HepG2 (cell line): ENCODE measurements at regions not wholly inside any gene's neighbourhood (a gene's known extent, or its start where the extent isn't known, plus 50 kb on each side); places are given as distances from the start of the nearest gene placed in this dataset.

ENCODE experiments used
- ATAC-seq: fragments of 200-7000 bp; cut with Tn5 transposase; 3 replicates; pipeline ENCODE4 v1.9.1; 2020; ENCODE audit warnings: mild to moderate bottlenecking, moderate library complexity
- BruUV-seq: library from RNA; stranded (reverse); fragments of 400-500 nt; replicated peaks from 2 replicates; lab custom pipeline; 2021; lab: Mats Ljungman, UMichigan
- CTCF ChIA-PET: fragments of 300-600 bp; formaldehyde crosslinking; extraction: SDS; loops from one replicate; lab custom pipeline; 2021; ENCODE audit warnings: low total read pairs, inconsistent platforms, low intra/inter-chr PET ratio; lab: Yijun Ruan, JAX
- POLR2A ChIA-PET: fragments of 350-600 bp; sonication (Branson Sonifier 250); formaldehyde crosslinking; loops from one replicate; lab custom pipeline; 2020; ENCODE audit warnings: antibody characterized with exemption, inconsistent platforms; lab: Yijun Ruan, JAX
- DNase-seq: peaks from one replicate; pipeline ENCODE4 v3.0.0-alpha.2; 2015; ENCODE audit warnings: low spot score
- FAIRE-seq: peaks from 3 replicates; lab custom pipeline; 2011; peaks lifted over from hg19 to GRCh38; lab: Jason Lieb, UNC
- H2AFZ ChIP-seq: one replicate; pipeline ENCODE4 v1.6.1; 2011; ENCODE audit warnings: low read length, inconsistent platforms
- H3K27ac ChIP-seq: fragments of 300-600 bp; 3 replicates; pipeline ENCODE4 v1.8.0; 2011; ENCODE audit warnings: mixed run types, mild to moderate bottlenecking, mixed read lengths, low read length, inconsistent platforms; ENCODE audit not compliant: insufficient read depth; ENCODE audit errors: extremely low read length
- H3K27me3 ChIP-seq, 2 experiments: fragments of 200-600 bp in 1 of 2; 2 replicates in 1 of 2; 3 replicates in 1 of 2; pipeline versions ENCODE4 v1.6.0 to v1.8.0; 2011; ENCODE audit warnings: low read length in 2 of 2, mild to moderate bottlenecking in 2 of 2, moderate library complexity in 2 of 2, inconsistent platforms in 1 of 2; ENCODE audit not compliant: insufficient read depth in 2 of 2, control insufficient read depth in 1 of 2
- H3K36me3 ChIP-seq, 2 experiments: fragments of 200-600 bp in 1 of 2; replicated peaks in 1 of 2; 2 replicates in 1 of 2; 3 replicates in 1 of 2; pipeline versions ENCODE4 v1.5.1 to v1.8.0; 2011; ENCODE audit warnings: low read length in 2 of 2, inconsistent platforms in 1 of 2; ENCODE audit not compliant: insufficient read depth in 2 of 2, control insufficient read depth in 1 of 2
- H3K4me1 ChIP-seq: 2 replicates; pipeline ENCODE4 v1.5.1; 2012; ENCODE audit warnings: low read length, inconsistent platforms; ENCODE audit not compliant: insufficient read depth
- H3K4me2 ChIP-seq: 2 replicates; pipeline ENCODE4 v1.6.0; 2011; ENCODE audit warnings: low read depth, low read length, inconsistent platforms
- H3K4me3 ChIP-seq, 3 experiments: fragments of 200-600 bp in 1 of 3; sonication (generic), shearing (Covaris generic) in 1 of 3; replicated peaks in 1 of 3; 2 replicates each; pipeline ENCODE4 v1.5.1; 2011 to 2016; ENCODE audit warnings: low read length in 3 of 3, inconsistent platforms in 2 of 3, low read depth in 2 of 3, mild to moderate bottlenecking in 2 of 3, control low read depth in 1 of 3, mixed read lengths in 1 of 3; ENCODE audit not compliant: insufficient read depth in 1 of 3
- H3K79me2 ChIP-seq: one replicate; pipeline ENCODE4 v1.6.1; 2011; ENCODE audit warnings: low read length, inconsistent platforms; ENCODE audit not compliant: insufficient read depth
- H3K9ac ChIP-seq: 2 replicates; pipeline ENCODE4 v1.6.0; 2011; ENCODE audit warnings: mild to moderate bottlenecking, low read depth, low read length, inconsistent platforms; ENCODE audit not compliant: insufficient read depth
- H3K9me3 ChIP-seq: 2 replicates; pipeline ENCODE4 v1.5.1; 2012; ENCODE audit warnings: mild to moderate bottlenecking, low read length
- H4K20me1 ChIP-seq: 2 replicates; pipeline ENCODE4 v1.6.0; 2011; ENCODE audit warnings: inconsistent platforms, mild to moderate bottlenecking, low read length, moderate library complexity; ENCODE audit not compliant: insufficient read depth
- CEBPB ChIP-seq: IDR thresholded peaks from 2 replicates; pipeline ENCODE4 v1.6.1; 2011; ENCODE audit warnings: low read depth, low read length, improper control_type of control experiment, borderline replicate concordance
- PHF20 ChIP-seq: sonication (generic); formaldehyde crosslinking; IDR thresholded peaks from 2 replicates; pipeline ENCODE4 v1.5.0; 2020; ENCODE audit warnings: mild to moderate bottlenecking, missing genetic modification reagents
- RAD21 ChIP-seq: fragments of 450-650 bp; formaldehyde crosslinking; IDR thresholded peaks from 2 replicates; pipeline ENCODE4 v1.5.0; 2020; ENCODE audit warnings: mild to moderate bottlenecking
- SAFB2 ChIP-seq: sonication (generic); formaldehyde crosslinking; IDR thresholded peaks from 2 replicates; pipeline ENCODE4 v1.5.1; 2020; ENCODE audit warnings: missing genetic modification reagents, low read depth, mild to moderate bottlenecking, borderline replicate concordance
- SKI ChIP-seq: fragments of 450-650 bp; IDR thresholded peaks from one replicate; pipeline ENCODE4 v1.6.1; 2018; ENCODE audit warnings: mild to moderate bottlenecking; ENCODE audit not compliant: partially characterized antibody
- TRIM24 ChIP-seq: sonication (generic); formaldehyde crosslinking; IDR thresholded peaks from 2 replicates; pipeline ENCODE4 v1.8.0; 2022; ENCODE audit warnings: mild to moderate bottlenecking, missing genetic modification reagents
- WIZ ChIP-seq: sonication (generic); formaldehyde crosslinking; IDR thresholded peaks from 2 replicates; pipeline ENCODE4 v1.5.1; 2020; ENCODE audit warnings: mild to moderate bottlenecking, missing genetic modification reagents
- ZFY ChIP-seq: sonication (generic); formaldehyde crosslinking; IDR thresholded peaks from 2 replicates; pipeline ENCODE4 v1.4.0; 2020; ENCODE audit warnings: missing genetic modification reagents
- ZNF143 ChIP-seq: sonication (generic); formaldehyde crosslinking; IDR thresholded peaks from 2 replicates; pipeline ENCODE4 v1.4.0; 2020; ENCODE audit warnings: missing genetic modification reagents
- ZNF33A ChIP-seq: sonication (generic); formaldehyde crosslinking; IDR thresholded peaks from 2 replicates; pipeline ENCODE4 v1.5.1; 2020; ENCODE audit warnings: missing genetic modification reagents, mild to moderate bottlenecking, moderate library complexity, borderline replicate concordance
- ZNF501 ChIP-seq: sonication (generic); formaldehyde crosslinking; IDR thresholded peaks from 2 replicates; pipeline ENCODE4 v1.5.1; 2020; ENCODE audit warnings: mild to moderate bottlenecking, moderate library complexity, missing genetic modification reagents
- ZNF557 ChIP-seq: sonication (generic); formaldehyde crosslinking; IDR thresholded peaks from 2 replicates; pipeline ENCODE4 v1.4.0; 2020; ENCODE audit warnings: missing genetic modification reagents
- ZNF629 ChIP-seq: sonication (generic); formaldehyde crosslinking; conservative IDR thresholded peaks from 2 replicates; pipeline ENCODE4 v1.5.0; 2020; ENCODE audit warnings: missing genetic modification reagents
- ZNF709 ChIP-seq: sonication (generic); formaldehyde crosslinking; IDR thresholded peaks from 2 replicates; pipeline ENCODE4 v1.5.0; 2020; ENCODE audit warnings: mild to moderate bottlenecking, missing genetic modification reagents
- ZNF841 ChIP-seq: sonication (generic); formaldehyde crosslinking; IDR thresholded peaks from 2 replicates; pipeline ENCODE4 v1.8.1; 2023; ENCODE audit warnings: missing genetic modification reagents, borderline replicate concordance
- ZSCAN9 ChIP-seq: IDR thresholded peaks from 2 replicates; pipeline ENCODE4 v1.6.1; 2016; ENCODE audit warnings: borderline replicate concordance
- WGBS: methylation state at CpG from one replicate; pipeline ENCODE4 v1.1.6; 2017; ENCODE audit warnings: low lambda C conversion rate; 5-methylcytosine and 5-hydroxymethylcytosine counted together
- in situ Hi-C: cut with HindIII; loops from 2 replicates; pipeline ENCODE4 v1.10.0; 2017; ENCODE audit warnings: low pct_unique_long_range_greater_than_20kb; ENCODE audit not compliant: extremely low pct_ligation_motif_present
- intact Hi-C: fragments of 100-400 bp; cut with micrococcal nuclease; formaldehyde crosslinking; loops from one replicate; pipeline ENCODE4 v1.10.0; 2022; ENCODE audit not compliant: unreplicated experiment
- TF ChIP-seq, protein P1 (sequence below): sonication (generic); formaldehyde crosslinking; IDR thresholded peaks from 2 replicates; pipeline ENCODE4 v1.5.0; 2020; ENCODE audit warnings: missing genetic modification reagents, mild to moderate bottlenecking, borderline replicate concordance
- TF ChIP-seq, protein P2 (sequence below): sonication (generic); formaldehyde crosslinking; IDR thresholded peaks from 2 replicates; pipeline ENCODE4 v1.5.0; 2020; ENCODE audit warnings: missing genetic modification reagents
- TF ChIP-seq, protein P3 (sequence below): IDR thresholded peaks from 2 replicates; pipeline ENCODE4 v1.6.1; 2016; ENCODE audit warnings: missing genetic modification reagents, missing compliant biosample characterization

DNA sequence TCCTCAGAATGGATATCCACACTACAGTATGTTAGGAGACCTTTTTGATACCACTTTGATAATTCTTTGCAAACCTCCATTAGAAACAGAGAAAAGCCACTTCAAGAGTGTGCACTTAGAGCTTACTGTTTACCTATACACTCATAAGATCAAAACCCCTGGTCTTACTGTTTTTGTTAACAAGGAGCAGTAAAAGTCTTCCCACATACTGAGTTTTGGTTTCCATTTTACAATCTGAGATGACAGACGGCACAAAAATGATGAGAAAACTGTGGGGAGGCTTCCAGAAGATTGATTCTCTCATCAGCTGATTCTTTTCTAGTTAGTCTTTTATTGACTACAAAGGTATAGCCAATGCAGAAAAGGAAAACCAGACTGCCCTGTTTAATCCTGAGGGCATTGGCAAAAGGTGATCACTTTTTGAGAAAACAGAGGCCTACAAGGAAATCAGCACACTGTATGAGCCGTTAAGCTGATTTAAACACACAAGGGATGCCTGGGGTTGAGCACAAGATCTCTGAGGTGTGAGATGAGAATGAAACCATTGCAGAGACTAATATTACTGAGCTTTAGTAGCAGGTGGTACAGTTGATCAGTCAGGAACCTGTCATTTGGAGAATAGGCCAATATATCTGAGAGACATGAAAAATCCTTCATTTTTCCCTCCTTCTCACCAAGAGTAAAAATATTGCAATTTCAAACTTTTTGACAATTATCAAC lies 368.6 kb downstream of the GRB14 start:
- ATAC-seq (no peak), FAIRE-seq (no peak), DNase-seq (no peak)
- peaks cover 0 to 6% of the 10 kb centered on the region in 2 experiments; a peak in 2 of 5 replicates for H3K27me3 ChIP-seq
- intact Hi-C loops (no loop called here), in situ Hi-C loops (no loop called here)
- CTCF ChIA-PET = no interaction called here
- 0% methylated on average over 2 of the region's 2 CpGs for WGBS
- POLR2A ChIA-PET = interaction anchor here (0.6 kb wide), 1 partner anchor 679 kb away, joined by 3 read pairs; no protein-coding TSS in a partner anchor
- no peak overlapping the region for H3K4me3 ChIP-seq
- TF ChIP-seq SAFB2 (CRISPR knock-in tag) (no peak), ZFY (CRISPR knock-in tag) (no peak), WIZ (CRISPR knock-in tag) (no peak), PHF20 (CRISPR knock-in tag) (no peak), ZSCAN9 (CRISPR knock-in tag) (no peak), ZNF841 (no peak), SKI (no peak), ZNF629 (no peak), ZNF33A (CRISPR knock-in tag) (no peak), ZNF709 (no peak), RAD21 (CRISPR knock-in tag) (no peak), TRIM24 (CRISPR knock-in tag) (no peak), ZNF557 (CRISPR knock-in tag) (no peak), ZNF143 (CRISPR knock-in tag) (no peak), CEBPB (no peak), ZNF501 (no peak)
- TF ChIP-seq, protein P1, sequence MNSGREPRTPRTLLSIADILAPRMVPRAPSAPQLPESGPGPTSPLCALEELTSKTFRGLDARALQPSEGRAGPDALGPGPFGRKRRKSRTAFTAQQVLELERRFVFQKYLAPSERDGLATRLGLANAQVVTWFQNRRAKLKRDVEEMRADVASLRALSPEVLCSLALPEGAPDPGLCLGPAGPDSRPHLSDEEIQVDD (CRISPR knock-in tag) = no peak
- TF ChIP-seq, protein P2, sequence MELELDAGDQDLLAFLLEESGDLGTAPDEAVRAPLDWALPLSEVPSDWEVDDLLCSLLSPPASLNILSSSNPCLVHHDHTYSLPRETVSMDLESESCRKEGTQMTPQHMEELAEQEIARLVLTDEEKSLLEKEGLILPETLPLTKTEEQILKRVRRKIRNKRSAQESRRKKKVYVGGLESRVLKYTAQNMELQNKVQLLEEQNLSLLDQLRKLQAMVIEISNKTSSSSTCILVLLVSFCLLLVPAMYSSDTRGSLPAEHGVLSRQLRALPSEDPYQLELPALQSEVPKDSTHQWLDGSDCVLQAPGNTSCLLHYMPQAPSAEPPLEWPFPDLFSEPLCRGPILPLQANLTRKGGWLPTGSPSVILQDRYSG (CRISPR knock-in tag) = no peak
- TF ChIP-seq, protein P3, sequence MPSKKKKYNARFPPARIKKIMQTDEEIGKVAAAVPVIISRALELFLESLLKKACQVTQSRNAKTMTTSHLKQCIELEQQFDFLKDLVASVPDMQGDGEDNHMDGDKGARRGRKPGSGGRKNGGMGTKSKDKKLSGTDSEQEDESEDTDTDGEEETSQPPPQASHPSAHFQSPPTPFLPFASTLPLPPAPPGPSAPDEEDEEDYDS (CRISPR knock-in tag) = no peak
- no peaks in the 10 kb centered on the region for H3K9me3 ChIP-seq
- H4K20me1 ChIP-seq = no peaks in the 10 kb centered on the region
- H3K36me3 ChIP-seq = no peaks in the 10 kb centered on the region
- no TSS peak for BruUV-seq
- H3K9ac ChIP-seq = no peak overlapping the region
- H3K27ac ChIP-seq = no peak overlapping the region
- H3K4me1 ChIP-seq = no peaks in the 10 kb centered on the region
- H3K79me2 ChIP-seq = no peaks in the 10 kb centered on the region
- H2AFZ ChIP-seq = no peak overlapping the region
- H3K4me2 ChIP-seq = no peak overlapping the region
